GM18498 (cell line): ENCODE measurements at regions not wholly inside any gene's neighbourhood (a gene's known extent, or its start where the extent isn't known, plus 50 kb on each side); places are given as distances from the start of the nearest gene placed in this dataset.

Experiments used
- ATAC-seq: cut with Tn5 transposase; IDR thresholded peaks from one replicate; pipeline ENCODE4 v1.9.1; 2021; ENCODE audit warnings: mild to moderate bottlenecking, moderate library complexity; ENCODE audit not compliant: unreplicated experiment

DNA sequence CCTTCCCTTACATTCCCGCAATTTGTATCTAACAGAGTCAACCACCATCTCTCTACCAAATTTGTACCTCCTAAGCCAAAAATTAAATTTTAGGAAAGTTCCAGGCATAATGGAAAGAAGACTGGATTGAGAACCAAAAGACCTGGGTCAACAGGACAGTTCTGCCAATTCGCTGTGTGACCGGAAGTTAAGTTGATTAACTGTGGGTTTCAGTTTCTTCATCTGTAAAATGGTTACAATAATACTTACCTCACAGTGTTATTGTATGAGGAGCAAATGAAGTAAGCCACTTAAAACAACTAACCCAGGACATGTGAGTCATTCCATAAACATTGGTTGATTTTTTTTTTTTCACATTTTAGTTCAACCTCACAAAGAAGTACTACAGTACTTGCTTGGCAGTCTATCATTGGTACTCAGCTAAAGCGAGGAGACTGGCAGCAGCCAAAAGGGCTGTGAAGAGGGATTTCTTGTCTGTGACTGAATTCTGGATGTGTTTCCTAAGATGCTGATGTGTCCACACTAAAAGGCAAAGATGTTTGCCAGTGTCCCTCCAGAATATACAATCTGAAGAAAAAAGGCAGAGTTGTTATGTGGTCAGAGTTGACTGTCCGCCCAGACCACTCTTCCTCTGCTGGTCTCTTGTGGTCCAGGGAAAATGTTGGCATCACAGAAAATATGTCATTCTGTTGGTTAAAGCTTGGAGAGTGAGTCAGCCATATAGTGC lies 198.6 kb downstream of the TLE1 start:
- no peak for ATAC-seq

GRCh38 chr9:81489046-81489445 lies 200.3 kb downstream of the TLE1 start:
- no peak for ATAC-seq

GRCh38 chr9:81480828-81481604 lies 208.3 kb downstream of the TLE1 start:
- ATAC-seq: no peak

GRCh38 chr9:81479573-81479972 lies 209.8 kb downstream of the TLE1 start:
- no peak for ATAC-seq

DNA sequence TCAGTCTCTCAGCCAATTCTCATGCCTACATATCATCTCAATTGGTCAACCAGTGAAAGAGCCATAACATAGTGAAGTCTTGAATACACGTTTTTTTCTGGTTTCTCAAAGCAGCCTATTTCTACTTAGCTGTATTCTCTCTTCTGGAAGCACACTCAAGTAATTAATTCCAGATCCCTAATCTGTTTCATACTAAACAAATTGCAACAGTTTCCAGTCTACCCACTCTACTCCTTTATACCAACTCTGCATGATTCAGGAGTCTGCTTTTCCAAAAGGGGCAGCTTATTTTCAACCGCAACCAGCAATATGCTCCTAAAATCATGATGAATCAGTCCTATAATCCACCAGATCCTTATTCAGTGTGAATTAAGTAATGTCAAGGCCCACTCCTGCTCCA lies 211.7 kb downstream of the TLE1 start:
- ATAC-seq: no peak

DNA sequence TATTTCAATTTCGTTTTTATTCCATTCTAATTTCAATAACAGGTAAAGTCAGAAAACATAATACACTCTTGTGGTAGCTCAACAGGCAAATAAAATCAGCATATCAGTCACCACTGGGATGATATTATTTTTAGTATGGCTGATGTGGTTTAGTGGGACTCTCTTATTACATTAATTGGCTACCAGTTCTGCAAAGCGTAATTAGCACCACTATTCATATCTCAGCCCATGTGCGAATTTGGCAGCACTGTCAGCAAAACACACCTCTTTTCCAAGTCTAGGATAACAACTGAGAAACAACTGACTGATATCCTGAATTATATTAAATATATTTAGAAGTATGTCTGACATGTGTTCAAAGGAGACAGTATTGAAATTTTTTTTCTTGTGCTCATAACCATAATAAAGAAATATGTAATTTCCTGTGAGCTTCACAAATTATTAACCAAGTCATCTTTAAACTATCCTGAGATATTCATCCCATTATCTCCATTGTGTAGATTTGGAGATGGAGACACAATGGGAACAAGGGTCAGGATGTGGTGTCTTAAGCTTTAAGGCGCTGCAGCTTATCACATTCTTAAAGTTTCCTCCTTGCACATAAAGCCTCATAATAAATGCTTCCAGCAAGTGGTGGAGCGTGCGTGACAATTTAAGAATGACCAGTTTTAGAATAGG lies 212.4 kb downstream of the TLE1 start:
- no peak for ATAC-seq

GRCh38 chr9:81474792-81475191 lies 214.6 kb downstream of the TLE1 start:
- no peak for ATAC-seq

DNA sequence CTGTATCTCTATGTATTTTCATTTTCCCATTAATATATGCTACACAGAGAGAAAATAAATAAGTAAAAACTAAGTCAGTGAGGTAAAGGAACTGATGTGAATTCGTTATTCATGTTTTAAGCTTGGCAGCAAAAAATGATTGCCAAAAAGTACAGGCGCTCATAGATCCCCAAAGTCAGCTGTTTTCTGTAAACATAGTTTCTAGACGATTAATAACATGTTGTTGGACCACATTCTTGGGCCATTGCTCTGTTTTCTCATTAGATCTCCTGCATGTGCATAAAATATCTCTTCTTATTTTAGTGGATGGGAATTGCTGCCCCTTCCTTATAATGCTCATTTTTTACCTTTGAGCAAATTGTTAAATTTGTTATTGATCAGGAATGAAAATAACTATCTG lies 215.2 kb downstream of the TLE1 start:
- no peak for ATAC-seq

DNA sequence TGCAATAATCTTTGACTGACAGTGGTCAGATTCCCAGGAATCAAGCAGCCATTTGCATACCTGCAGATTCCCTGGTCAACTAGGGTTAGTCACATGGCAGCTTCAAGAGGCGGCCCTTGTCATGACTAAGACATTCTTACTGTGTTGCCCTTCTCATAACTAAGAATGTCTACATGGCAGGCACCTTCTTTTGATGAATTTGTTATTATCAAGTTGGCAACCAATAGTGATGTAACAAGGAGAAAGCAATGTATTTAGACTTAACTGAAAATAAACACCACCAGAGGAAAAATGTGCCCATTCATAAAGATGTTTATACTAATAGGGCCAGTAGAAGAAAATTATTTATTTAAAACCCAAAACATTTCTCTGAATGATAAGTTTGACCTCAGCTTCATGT lies 215.6 kb downstream of the TLE1 start:
- ATAC-seq: no peak

- ATAC-seq: no peak
Measured at GRCh38 chr9:81473206-81473605, 216.1 kb downstream of the TLE1 start.

DNA sequence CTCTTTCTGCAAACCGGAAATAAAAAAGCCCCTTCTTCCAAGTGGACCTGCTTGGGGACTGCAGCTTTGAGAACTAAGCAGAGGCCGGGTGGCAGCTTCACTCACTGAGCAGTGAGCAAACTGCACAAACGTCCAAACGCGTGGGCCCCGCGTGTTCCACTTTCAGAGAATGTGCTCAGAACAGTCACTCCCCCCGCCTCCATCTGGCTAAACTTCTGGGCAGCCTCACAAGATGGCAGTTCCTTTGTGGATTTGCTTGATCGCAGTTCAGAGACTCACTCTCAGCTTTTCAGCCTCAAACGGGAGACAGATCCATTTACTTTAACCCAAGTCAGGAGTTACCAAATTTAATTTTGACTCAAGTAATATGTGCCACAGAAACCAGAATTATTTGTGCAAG lies 216.6 kb downstream of the TLE1 start:
- ATAC-seq: no peak

DNA sequence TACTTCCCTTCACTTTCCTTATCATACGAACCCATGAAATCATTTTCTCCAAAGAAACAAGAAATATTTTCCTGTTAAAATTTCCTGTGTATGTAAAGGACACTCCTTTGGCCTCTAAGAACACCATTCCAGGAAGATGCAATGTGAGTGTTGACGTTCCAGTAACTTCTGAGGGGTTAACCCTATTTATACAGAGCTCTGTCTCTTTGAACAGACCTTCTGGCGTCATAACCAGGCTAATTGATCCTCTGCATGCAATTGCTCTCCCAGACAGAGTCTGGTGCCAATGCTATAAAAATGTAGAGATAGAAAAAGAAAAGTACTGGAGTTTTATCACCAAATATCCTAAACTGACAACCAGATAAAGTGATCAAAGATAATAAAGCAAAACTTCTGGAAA lies 218.5 kb downstream of the TLE1 start:
- no peak for ATAC-seq

DNA sequence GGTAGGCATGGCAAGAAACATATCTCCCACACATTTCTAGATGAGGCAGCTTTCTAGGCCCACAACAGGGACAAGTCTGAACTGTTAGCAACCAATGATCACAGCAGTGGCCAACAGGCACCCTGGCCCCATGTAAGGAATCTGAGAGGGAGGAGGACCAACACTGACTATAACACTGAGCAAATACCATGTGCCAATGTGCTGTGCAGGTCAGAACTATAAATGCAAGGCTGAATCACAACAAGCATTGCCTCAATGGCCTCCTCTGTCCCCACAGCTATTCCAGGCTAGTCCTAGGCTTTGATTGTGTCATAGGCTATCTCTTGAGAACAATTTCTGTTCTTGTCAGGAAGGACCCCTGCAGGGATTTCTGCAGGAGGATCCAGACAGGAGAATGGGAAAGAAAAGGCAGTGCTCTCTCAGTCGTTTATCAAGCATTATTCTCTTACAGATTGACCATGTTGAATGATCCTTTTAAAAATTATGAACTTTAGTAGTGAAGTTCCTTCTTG lies 221.2 kb downstream of the TLE1 start:
- ATAC-seq: no peak

DNA sequence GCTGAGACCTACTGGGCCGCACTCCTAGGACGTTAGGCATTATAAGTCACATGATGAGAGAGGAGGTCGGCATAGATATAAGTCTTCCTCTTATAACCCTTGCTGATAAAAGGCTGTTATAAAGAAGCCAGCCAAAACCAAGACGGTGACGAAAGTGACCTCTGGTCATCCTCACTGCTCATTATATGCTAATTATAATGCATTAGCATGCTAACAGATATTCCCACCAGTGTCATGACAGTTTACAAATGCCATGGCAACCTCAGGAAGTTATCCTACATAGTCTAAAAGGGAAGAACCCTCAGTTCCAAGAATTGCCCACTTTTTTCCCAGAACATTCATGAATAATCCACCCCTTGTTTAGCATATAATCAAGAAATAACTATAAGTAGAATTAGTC lies 222.4 kb downstream of the TLE1 start:
- ATAC-seq: no peak

GRCh38 chr9:81465468-81466011 lies 223.8 kb downstream of the TLE1 start:
- ATAC-seq: no peak

DNA sequence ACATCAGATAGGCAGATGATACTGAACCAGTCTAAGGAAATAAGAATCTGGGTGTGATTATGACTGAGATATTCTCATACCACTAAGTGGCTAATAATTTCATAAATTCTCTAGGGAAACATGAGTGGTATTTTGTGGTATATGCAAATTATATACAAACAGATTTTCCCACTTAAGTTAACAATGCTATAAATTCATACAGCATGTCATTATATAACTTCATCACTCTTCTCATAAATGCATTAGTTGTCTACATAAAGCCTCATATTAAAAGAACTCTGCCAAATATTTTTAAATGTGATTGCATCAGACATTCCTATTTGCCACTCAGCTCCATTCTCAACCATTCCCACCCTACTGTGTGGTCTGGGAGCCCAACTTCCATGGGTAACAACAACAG lies 226.5 kb downstream of the TLE1 start:
- no peak for ATAC-seq

GRCh38 chr9:81461196-81461595 lies 228.2 kb downstream of the TLE1 start:
- ATAC-seq: no peak

DNA sequence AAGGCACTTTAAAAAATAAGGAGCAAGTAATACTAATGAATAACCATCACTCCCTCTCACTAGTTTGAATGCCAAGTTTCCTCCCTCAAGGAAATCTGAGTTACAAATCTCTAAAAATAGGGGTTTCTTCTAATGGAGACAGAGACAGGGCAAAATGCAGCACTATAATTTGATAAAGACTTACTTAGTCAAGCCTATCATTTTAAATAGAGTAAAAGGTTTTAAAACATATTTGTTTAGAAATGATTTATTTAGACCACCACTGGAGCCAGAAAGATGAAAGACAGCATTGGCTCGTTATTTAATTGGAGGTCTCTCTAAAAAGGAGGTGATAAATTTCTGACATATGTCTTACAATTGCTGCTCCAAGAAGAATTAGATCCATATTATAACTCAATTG lies 228.7 kb downstream of the TLE1 start:
- ATAC-seq: no peak

DNA sequence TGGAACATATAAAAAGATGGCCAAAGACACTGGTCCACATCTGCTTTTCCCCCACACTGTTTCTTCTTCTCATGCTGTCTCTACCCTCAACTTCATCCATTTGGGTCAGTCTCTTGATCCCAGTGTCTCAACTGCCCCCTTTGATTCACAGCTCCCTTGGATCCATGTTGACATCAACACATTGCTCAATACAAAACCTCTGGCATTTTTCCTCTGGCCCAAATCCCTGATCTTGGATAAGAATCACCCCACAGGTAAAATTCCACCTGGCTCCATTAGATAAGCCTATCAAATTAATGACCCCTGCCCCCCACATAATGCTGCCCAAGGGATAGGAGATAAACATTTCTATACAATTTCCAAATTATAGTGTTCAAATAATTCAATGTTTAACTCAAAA lies 229.8 kb downstream of the TLE1 start:
- ATAC-seq: no peak

DNA sequence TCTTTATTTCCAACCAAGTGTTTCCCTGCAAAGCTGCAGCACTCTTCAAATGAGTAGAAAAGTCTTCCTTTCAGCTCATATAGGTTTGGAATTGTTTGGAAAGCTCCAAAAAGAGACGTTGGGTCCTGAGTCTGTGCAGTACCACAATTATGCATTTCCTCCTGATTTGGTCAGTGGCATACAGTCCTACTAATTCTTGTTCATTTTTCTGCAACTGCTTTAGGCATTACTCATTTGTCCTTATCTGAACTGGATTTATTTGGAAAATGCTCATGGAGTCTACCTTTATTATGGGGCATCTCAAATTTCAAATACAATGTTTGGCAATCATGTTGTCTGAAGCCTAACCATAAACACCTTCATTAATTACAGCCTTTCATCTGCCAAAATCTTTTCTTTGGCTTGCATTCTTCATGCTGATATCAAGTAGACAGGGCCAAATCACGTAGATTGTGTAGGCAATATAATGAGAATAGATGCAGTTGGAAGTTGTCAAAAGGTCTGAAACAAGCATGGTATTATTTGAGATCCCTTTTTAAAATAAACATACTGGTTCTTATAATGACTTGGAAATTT lies 232.8 kb downstream of the TLE1 start:
- no peak for ATAC-seq
